CD4-positive, alpha-beta T cell treated with Interleukin-1 beta for 1 hour (primary cell): ENCODE measurements at regions not wholly inside any gene's neighbourhood (a gene's known extent, or its start where the extent isn't known, plus 50 kb on each side); places are given as distances from the start of the nearest gene placed in this dataset.

ENCODE experiments used
- DNase-seq, 2 donors: peaks; one replicate each; pipeline ENCODE4 v3.0.0-alpha.2; 2020 to 2022

GRCh38 chr12:13839365-13840336 lies 141.8 kb downstream of the GRIN2B start:
- no peak for DNase-seq

GRCh38 chr12:13836099-13836498 lies 145.3 kb downstream of the GRIN2B start:
- no peak for DNase-seq

GRCh38 chr12:13835652-13836051 lies 145.8 kb downstream of the GRIN2B start:
- no peak for DNase-seq

- no peak for DNase-seq
Observed at GRCh38 chr12:13834241-13834640, 147.2 kb downstream of the GRIN2B start.

- no peak for DNase-seq
Observed at GRCh38 chr12:13817131-13817530, 164.3 kb downstream of the GRIN2B start.

- DNase-seq: no peak
Observed at GRCh38 chr12:13816394-13816793, 165.0 kb downstream of the GRIN2B start.

- DNase-seq: no peak
Observed at GRCh38 chr12:13812168-13812567, 169.2 kb downstream of the GRIN2B start.

GRCh38 chr12:13811061-13811460 lies 170.3 kb downstream of the GRIN2B start:
- DNase-seq: no peak

GRCh38 chr12:13805041-13805440 lies 176.4 kb downstream of the GRIN2B start:
- no peak for DNase-seq

- DNase-seq: no peak
Observed at GRCh38 chr12:13801543-13801942, 179.9 kb downstream of the GRIN2B start.

GRCh38 chr12:13799574-13799973 lies 181.8 kb downstream of the GRIN2B start:
- DNase-seq: no peak

- no peak for DNase-seq
Observed at GRCh38 chr12:13798162-13798561, 183.2 kb downstream of the GRIN2B start.

- no peak for DNase-seq
Observed at GRCh38 chr12:13794706-13795105, 186.7 kb downstream of the GRIN2B start.

- no peak for DNase-seq
Observed at GRCh38 chr12:13790317-13790716, 191.1 kb downstream of the GRIN2B start.

- no peak for DNase-seq
Observed at GRCh38 chr12:13788626-13789025, 192.8 kb downstream of the GRIN2B start.

GRCh38 chr12:13786646-13787045 lies 194.8 kb downstream of the GRIN2B start:
- no peak for DNase-seq

- no peak for DNase-seq
Observed at GRCh38 chr12:13784504-13784903, 196.9 kb downstream of the GRIN2B start.

- no peak for DNase-seq
Observed at GRCh38 chr12:13780453-13780852, 200.9 kb downstream of the GRIN2B start.

GRCh38 chr12:13777374-13777773 lies 204.0 kb downstream of the GRIN2B start:
- DNase-seq: no peak

- DNase-seq: no peak
Observed at GRCh38 chr12:13772264-13772663, 209.1 kb downstream of the GRIN2B start.

GRCh38 chr12:13770576-13770975 lies 210.8 kb downstream of the GRIN2B start:
- no peak for DNase-seq

- no peak for DNase-seq
Observed at GRCh38 chr12:13769966-13770365, 211.4 kb downstream of the GRIN2B start.

GRCh38 chr12:13769273-13769672 lies 212.1 kb downstream of the GRIN2B start:
- DNase-seq: no peak

GRCh38 chr12:13764748-13765147 lies 216.7 kb downstream of the GRIN2B start:
- no peak for DNase-seq

- no peak for DNase-seq
Observed at GRCh38 chr12:13749389-13749788, 232.0 kb downstream of the GRIN2B start.
